WTC11 (cell line): ENCODE measurements at regions not wholly inside any gene's neighbourhood (a gene's known extent, or its start where the extent isn't known, plus 50 kb on each side); places are given as distances from the start of the nearest gene placed in this dataset.
"Not testable (repeated sequence)": the region's sequence is repeated elsewhere in the genome, so short reads cannot be mapped to it uniquely, and the experiment has no call there.

ENCODE experiments used
- CBFB ChIP-seq: sonication (generic); formaldehyde crosslinking; IDR thresholded peaks from 2 replicates; pipeline ENCODE4 v1.8.1; 2022; ENCODE audit warnings: mild to moderate bottlenecking, low read depth, missing genetic modification reagents
- CTCF ChIP-seq: fragments of 200-600 bp; IDR thresholded peaks from 2 replicates; pipeline ENCODE4 v1.8.0; 2022; ENCODE audit warnings: antibody characterized with exemption
- ELF4 ChIP-seq: sonication (generic); formaldehyde crosslinking; IDR thresholded peaks from 2 replicates; pipeline ENCODE4 v1.8.1; 2022; ENCODE audit warnings: low read depth, mild to moderate bottlenecking, moderate library complexity, missing genetic modification reagents
- ETV6 ChIP-seq: sonication (generic); formaldehyde crosslinking; IDR thresholded peaks from 2 replicates; pipeline ENCODE4 v1.8.1; 2022; ENCODE audit warnings: mild to moderate bottlenecking, missing genetic modification reagents
- IRF2 ChIP-seq: sonication (generic); formaldehyde crosslinking; IDR thresholded peaks from 2 replicates; pipeline ENCODE4 v1.8.0; 2022; ENCODE audit warnings: low read depth, missing genetic modification reagents, borderline replicate concordance
- NR1H2 ChIP-seq: sonication (generic); formaldehyde crosslinking; IDR thresholded peaks from 2 replicates; pipeline ENCODE4 v1.9.0; 2021; ENCODE audit warnings: mild to moderate bottlenecking, moderate library complexity, missing genetic modification reagents
- NR2C2 ChIP-seq: sonication (generic); formaldehyde crosslinking; IDR thresholded peaks from 2 replicates; pipeline ENCODE4 v1.8.0; 2022; ENCODE audit warnings: mild to moderate bottlenecking, missing genetic modification reagents
- TEAD4 ChIP-seq: sonication (generic); formaldehyde crosslinking; IDR thresholded peaks from 2 replicates; pipeline ENCODE4 v1.8.0; 2022; ENCODE audit warnings: mild to moderate bottlenecking, missing genetic modification reagents
- ZNF512 ChIP-seq: sonication (generic); formaldehyde crosslinking; IDR thresholded peaks from 2 replicates; pipeline ENCODE4 v1.8.1; 2022; ENCODE audit warnings: missing genetic modification reagents, borderline replicate concordance

- not testable (repeated sequence) for TF ChIP-seq CTCF; ELF4 (CRISPR knock-in tag); ETV6 (CRISPR knock-in tag); NR2C2; TEAD4; NR1H2; ZNF512; CBFB (CRISPR knock-in tag); IRF2 (CRISPR knock-in tag)
Observed at GRCh38 chr2:146969703-146970102, 875.1 kb upstream of the ACVR2A start.
